Lung microvascular endothelial cell (primary cell): ENCODE measurements at regions not wholly inside any gene's neighbourhood (a gene's known extent, or its start where the extent isn't known, plus 50 kb on each side); places are given as distances from the start of the nearest gene placed in this dataset.

ENCODE experiments used
- DNase-seq, 2 donors: peaks; one replicate each; pipeline versions ENCODE4 v3.0.0 to v3.0.0-alpha.2; 2010; ENCODE audit warnings: low read depth in 2 of 2

DNA sequence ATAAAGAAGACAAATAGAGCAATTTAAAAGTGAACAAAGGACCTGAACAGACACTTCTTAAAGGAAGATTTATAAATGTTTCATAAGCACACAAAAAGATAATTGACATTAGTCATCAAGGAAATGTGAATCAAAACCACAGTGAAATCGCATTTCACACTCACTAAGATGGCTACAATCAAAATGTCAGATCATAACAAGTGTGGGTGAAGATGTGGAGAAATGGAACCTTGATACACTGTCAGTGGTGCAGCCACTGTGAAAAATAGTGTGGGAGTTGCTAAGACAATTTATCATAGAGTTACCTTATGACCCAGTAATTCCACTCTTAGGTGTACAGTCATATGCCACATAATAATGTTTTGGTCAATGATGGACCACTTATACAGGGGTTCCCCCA, 54.5 kb upstream of the HTR4 start:
- DNase-seq = no peak

DNA sequence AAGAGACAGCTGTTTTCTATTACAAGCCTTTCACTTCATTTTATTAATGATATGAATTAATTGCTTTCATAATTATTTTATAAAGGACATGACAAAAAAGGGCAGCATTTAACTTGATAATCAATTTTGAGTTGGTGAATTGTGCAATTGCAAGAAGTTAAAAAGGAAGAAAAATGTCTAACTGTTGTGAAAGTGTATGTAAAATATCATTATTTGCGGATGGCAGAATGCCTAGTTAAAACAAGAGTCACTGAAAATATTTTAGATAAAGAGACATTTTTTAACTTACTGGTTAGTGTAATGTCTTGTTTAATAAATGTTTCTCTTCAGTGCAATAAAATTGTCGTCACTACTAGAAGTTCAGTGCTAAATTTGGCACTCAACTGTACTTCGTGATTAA, 57.6 kb upstream of the HTR4 start:
- no peak for DNase-seq

DNA sequence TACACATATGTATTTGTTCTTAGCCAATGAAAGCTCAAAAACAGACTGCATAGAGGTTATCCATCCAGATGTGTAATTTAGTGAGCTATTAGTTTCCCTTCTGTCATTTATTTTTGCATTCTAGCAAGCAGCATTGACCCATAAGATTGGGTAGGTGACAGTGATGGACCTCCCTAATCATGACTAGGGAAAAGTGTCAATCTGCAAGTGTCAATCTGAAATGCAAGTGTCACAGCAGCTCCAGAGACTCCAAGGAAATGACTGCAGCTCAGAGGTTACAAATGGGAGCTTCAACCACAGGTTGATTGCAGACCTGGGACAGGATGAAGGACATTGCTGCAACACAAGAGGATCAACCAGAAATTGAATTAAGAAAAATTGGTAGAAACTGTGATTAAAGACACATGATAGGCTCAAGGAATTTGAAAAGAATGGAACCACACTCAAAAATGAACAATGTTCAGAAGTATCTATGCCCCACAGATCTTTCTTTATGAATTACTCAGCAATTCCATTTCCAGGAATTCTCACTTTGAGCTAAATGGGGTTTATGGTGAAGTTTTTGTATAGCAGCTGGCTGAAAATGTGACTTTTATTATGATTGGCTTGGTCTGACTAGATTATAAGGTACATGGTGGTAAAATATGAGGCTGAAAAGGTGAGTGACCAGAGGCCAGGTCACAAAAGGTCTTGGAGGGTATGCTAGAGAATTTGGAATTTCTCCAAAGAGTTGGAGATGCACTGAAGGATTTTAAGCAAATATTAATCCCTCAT, 59.6 kb upstream of the HTR4 start:
- DNase-seq = no peak

DNA sequence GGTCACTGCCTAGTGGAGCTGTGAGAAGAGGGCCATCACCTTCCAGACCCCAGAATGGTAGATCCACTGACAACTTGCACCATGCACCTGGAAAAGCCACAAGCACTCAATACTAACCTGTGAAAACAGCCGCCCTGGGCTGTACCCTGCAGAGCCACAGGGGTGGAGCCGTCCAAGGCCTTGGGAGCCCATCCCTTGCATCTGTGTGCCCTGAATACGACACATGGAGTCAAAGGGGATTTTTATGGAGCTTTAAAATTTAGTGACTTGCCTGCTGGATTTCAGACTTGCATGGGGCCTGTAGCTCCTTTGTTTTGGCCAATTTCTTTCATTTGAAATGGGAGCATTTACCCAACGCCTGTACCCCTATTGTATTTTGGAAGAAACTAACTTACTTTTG, 62.4 kb upstream of the HTR4 start:
- DNase-seq = no peak

DNA sequence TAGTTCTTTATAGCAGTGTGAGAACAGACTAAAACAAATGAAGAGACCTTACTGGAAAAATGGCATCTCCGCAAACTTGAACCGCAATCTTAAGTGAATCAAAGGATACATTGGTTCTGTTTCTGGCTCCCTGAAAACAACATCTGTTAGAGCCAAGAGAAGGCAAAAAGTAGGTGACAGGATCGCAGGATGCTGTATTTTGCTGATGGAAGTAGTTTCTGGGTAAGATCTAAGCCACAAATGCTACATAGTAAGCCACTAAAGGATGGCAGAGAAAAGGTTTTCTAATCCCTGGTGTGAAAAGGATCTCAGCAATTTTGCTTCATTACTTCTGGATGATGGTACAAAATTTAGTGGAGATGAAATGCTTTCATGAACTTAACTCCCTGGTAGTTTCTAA, 63.3 kb upstream of the HTR4 start:
- DNase-seq = no peak

DNA sequence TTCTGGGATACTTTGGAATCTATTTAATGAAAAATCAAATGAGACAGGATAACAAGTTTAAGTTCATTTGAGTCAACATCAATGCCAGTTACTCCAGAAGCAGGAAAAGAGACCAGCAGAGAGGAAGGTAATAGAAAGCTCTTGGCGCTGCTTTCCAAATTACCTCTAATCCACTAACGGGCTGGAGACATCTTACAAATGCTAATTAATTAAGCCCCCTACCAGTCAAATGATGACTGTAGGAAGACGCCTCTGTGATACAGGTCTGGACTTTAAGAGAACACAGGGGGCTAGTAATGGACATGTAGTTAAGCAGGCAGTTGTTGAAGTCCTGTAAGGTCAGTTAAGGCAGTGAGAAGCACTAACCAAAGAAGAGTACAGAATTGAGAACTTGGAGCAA, 65.3 kb upstream of the HTR4 start:
- DNase-seq = no peak

DNA sequence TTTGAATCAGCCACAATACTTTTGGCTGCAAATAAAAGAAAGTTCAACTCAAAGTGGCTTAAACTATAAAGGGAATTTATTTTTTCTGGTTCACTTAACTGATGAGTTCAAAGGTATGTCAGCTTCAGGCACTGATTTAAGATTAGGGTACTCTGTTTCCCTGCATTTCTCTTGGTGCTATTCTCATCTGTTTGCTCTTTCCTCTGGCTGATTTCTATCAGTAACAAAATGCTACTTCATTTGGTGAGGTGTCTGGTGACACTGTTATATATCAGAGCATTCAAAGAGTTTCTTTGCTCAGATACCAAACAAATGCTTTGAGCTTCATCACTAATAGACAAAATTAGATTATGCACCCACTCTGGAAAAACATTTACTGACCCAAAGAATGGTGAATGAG, 65.9 kb upstream of the HTR4 start:
- no peak for DNase-seq

DNA sequence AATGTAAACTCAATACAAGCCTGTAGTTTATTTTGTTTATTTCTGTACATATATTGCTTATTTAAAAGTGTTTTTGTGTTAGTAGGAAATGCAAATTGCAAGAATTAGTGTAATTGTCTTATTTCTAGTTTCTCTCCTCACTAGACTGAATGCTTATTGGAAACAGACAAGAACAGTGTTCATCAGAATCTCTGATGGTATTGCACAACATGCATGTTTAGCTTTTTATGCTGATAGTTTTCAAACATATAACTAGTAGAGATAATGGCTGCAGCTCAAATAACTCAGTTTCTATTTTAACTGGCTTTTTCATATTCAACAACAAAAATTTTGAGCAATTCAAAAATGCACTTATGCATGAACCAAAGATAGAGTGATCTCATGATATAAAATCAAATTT, 68.8 kb upstream of the HTR4 start:
- DNase-seq = no peak

DNA sequence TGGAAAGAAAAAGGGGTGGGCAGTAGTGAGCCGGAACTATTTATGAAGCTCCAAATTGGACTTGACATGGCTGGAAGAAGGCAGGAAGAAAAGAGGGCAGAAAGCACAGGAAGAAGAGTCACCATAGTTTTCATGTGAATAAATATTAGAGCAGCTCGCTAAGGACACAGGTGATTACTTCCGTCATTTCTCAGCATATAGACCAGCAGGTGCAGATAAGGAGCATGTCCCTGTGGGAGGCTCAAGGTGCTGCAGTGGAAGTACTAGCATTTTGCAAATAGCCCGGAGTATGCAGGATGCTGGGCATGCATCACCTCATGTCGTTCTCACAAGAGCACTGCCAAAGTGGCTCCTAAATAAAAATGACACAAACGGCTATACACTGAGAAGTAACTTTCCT, 71.3 kb upstream of the HTR4 start:
- no peak for DNase-seq

DNA sequence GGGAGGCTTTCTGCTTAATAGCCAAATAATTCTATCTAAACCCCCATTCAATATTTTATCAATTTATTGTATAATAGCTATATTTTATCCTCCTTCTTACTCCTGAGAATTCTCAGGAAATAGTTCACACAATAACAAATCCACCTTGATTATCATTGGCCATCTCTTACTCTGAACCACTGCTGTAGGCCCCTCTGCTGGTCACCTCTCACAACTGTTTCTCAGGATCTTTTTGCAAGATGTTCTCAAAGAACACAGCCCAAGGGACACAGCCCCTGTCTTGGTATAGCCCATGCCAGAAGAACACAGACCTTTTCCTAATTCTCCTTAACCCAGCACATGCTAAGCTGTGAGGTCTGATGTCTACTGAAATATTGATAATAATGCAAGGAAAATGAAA, 74.9 kb upstream of the HTR4 start:
- peak in 1 of 2 donors; percentile 27 for DNase-seq

DNA sequence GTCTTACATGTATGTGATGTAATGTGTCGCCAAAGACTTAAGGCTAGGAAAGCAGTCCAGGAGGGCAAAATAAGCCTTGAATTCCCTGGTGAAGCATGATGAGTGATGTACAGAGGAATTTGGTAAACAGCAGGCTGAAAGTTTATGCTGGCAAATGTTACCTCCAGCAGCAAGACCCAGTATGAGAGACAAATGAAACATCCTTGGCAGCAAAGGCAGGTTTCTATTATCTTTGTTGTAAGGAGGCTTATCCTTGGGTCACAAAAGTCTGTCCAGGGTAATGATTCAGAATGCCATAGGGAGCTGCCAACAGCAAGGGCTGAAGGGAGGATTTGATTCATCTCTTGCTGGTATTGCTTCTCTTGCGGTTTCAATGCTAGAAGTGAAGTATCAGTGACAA, 75.9 kb upstream of the HTR4 start:
- DNase-seq = no peak

DNA sequence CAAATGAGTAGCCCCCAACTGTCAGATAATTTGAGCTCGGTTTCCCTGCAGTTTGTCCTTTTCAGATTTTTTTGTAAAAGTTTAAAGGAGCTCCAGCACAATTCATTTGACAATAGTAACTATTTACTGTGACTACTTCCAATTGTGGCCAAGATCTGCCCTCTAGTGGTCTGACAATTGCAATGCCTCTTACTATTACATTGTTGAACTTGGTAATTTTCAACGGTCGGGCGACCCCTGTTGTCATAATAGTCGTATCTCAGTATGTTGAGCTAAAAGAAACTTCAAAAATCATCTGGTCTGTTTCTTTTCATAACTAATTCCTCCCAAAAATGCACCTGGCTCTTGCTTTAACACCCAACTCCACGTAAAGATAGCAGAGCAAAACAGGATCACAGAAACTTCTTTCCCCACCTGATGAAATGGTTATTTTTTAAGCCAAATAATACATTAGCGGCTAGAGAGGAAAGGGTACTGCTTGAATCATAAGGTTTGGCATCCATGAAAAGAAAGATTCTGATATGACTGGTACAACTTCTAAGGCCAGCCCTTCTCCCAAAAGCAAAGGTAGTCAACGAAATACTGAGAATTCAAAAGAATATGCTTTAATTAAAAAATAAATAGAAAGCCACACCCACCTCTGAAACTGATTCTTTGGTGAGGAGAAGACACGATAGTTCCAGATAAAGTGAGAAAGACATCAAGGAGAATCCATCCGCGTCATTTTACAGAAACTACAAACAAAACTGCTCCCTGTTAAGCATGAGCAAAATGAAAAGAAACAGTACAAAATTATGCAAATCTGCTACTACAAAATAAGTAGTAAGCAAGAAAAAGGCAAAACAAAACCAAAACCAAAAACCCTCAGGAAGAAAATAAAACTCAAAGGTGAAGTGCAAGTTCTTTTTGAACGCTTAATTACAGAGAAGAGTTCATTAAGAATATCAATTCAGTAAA, 76.9 kb upstream of the HTR4 start:
- peak; percentile 91 to 94 for DNase-seq

DNA sequence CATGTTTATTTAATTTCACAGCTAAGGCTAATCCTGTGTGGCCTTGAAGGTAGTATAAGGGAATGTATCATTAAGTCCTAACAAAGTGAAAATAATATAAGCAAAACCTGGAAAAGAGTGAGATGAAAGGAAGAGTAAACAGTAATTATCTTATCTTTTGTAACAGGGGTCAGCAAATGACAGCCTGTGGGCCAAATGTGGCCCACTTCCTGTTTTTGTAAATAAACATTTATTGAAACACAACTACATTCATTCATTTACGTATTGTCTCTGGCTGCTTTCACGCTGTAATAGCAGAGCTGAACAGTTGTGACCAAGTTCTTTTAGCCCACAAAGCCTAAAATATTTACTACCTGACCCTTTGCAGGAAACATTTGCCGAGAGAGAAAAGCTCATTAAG, 78.4 kb upstream of the HTR4 start:
- DNase-seq = no peak

DNA sequence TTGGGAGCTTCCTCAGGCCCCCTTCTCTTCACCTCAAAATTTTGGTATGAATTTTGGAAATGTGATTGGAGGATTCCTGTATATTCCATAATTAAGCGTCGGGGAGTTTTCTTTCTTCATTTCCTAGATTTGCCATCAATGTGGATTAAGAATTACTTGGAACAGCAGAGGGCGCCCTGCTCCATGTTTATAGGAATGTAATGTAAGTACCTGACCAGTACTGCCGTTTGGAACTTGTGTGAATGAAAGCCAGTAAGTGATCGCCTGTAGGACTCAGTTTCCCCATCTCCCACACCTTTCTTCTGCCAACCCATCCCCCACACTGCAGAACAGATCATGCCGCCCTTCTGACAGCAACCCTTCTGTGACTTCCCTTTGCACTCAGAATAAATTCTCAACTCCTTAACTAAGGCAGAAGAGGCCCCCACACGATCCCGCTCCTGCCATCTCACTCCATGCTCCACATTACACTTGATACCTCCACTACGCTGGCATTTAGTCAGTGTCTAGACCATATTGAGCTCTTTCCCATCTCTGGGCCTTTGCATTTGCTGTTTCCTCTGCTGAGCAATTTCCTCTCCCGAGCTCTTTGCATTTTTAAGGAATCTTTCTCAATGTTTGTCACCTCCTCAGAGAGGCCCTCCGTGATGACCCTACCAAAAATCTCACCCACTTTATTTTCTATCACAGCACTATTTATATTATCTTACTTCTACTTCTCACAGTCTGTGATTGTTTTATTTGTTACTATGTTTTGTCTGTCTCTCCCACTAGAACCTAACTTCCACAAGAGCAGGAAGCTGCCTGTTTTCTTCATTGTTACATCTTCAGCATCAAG, 79.5 kb upstream of the HTR4 start:
- peak; percentile 89 to 92 for DNase-seq

DNA sequence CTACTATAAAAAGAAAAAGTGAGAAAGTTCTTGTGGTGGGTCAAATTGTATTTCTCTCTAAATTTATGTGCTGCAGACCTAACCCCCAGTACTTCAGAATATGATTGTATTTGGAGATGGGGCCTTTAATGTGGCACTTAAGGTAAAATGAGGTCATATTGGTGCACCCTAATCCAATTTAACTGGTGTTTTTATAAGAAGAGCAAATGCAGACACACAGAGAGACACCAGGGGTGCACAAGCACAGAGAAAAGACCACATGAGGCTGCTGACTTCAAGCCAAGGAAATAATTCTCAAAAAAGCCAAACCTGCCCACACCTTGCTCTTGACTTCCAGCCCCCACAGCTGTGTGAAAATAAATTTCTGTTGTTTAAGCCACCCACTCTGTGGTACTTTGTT, 80.2 kb upstream of the HTR4 start:
- DNase-seq = peak; percentile 12 to 25

DNA sequence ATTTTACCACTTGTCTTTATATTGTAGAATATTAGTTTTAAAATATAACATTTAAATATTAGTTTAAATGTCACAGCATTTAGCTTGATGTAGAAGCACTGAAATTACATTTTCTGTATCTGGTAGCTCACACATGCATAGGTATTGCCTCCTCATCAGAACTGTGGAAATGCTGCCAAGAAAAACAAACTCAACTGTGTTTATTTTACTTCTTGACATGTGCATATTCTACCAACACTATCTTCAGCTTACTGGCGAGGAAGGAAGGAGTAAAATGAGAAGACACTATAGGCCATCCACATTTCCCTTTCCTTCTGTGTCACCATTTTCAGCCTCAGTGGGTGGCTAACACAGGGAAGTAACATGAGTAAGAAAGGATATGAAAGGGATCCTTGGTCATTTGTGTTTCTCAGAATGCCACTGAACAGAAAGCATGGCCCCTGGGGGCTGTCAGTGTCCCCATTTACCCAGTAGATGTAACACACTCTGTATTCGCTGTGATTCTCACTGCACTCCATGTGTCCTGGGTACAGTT, 81.0 kb upstream of the HTR4 start:
- DNase-seq = peak; percentile 23 to 63

DNA sequence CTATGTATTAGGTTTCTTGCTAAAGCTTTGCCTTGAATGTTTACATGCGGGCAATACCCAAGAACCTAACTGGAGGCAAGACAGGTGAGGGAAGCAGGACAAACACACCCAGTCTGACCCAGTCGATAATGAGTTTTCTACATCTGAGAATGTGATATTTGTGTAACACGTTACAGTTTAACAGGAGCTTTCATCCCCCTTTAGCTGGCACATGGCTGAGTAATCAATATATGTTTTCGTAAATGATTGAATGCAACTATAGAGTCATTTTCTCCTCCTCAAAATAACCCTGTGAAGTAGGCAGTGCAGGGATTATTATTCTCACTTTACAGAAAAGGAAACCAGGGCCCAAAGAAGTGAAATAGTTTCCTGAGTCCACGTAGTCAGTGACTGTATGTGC, 84.7 kb upstream of the HTR4 start:
- no peak for DNase-seq

DNA sequence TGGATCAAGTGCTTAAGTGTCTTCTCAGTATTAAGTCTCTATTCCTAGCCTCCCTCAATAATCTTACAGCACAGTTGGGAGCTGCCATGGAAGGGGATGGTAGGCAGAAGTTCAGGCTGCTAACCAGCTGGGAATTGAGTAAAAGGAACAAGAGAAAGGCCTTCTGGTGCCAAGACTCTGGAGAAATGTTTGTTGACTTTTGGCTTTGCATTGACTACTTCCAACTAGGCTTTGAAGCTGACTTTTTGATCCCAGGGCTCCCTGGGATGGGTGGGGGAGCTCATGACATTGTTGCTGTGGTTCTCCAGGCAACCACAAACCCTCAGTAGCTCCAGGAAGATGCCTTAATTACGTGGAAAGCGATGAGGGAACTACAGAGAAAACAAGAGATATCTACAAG, 85.2 kb upstream of the HTR4 start:
- peak in 1 of 2 donors; percentile 65 for DNase-seq

DNA sequence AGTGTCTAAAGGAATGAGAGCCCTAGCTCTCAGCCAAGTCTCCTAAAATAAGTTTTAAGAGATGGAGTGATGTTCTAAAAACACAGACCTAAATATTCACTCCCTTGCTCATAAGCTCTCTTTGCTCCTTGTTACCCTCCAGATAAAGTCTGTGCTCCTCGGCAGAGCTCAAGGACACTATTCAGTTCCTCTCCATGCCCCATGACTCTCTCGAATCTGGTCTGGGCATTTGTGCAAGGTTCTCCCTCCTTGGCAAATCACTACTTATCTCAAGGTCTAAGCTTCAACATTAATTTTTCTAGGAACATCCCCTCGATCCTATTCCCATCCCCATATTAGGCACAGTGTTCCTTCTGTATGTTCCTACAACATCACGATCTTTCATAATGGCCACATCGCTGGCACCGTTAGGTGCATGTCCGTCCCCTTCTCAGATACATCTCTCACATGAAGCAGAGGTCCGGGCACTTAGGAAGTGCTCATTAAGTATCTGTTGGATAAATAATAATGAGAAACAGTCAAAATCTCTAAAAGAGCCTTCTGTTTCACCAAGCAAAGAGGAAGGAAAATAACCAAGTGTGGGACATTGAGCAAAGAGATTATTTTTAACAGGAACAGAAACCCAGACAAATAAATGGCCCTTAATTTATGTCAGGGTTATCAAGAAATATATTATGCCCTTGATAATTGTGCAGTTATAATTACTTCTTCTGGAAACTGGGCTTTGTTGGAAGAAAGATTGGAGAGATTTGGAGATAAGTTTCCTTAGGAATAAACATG, 85.9 kb upstream of the HTR4 start:
- DNase-seq = no peak

DNA sequence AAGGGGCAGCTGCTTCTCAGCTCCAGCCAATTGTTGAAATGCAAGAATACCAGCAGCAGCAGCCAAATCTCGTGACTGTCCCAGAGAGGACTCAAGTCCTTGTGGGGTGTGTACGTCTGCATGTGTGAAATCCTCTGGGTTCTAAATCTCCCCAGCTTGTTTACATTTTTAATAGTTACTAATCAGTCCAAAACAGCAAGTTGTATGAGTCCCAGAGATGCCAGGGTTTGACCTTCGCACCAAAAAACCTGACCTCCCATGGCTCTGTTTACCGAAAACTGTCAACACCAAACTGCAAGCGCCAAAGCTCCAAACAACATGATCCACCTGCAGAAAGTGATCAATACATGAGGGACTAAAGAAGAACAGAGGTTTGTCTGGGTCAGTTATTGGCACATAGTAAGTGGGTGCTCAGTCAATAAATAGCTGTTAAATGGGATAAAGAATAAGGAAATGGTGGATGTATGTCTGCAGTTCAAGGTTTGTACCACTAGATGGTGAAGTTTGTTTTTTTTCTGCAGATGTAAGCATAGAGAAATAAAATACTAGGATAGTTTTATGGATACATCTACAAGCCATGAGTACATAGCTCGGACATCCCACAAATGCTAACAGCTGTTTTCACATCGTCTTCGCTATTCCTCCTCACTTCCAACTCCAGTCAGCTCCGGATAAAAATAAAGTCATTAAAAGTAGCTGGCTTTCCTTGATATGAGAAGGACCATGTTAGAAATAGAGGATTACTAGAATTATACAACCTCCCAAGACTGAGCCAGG, 85.3 kb upstream of the ADRB2 start:
- peak; percentile 81 to 86 for DNase-seq
